Duodenal mucosa (tissue), 2 donors: ENCODE measurements at regions not wholly inside any gene's neighbourhood (a gene's known extent, or its start where the extent isn't known, plus 50 kb on each side); places are given as distances from the start of the nearest gene placed in this dataset.

Source experiments
- H3K27ac ChIP-seq: one replicate; pipeline ENCODE4 v1.7.0; 2013; ENCODE audit warnings: low read depth, low read length
- H3K27me3 ChIP-seq, 2 donors: one replicate each; pipeline ENCODE4 v1.7.0; 2013; ENCODE audit warnings: low read length in 2 of 2, control low read depth in 1 of 2; ENCODE audit not compliant: insufficient read depth in 2 of 2, control insufficient read depth in 1 of 2
- H3K36me3 ChIP-seq, 2 donors: one replicate each; pipeline ENCODE4 v1.7.0; 2013; ENCODE audit warnings: low read length in 2 of 2, control low read depth in 1 of 2; ENCODE audit not compliant: insufficient read depth in 2 of 2, control insufficient read depth in 1 of 2
- H3K4me1 ChIP-seq, 2 donors: one replicate each; pipeline ENCODE4 v1.7.0; 2013; ENCODE audit warnings: low read length in 2 of 2, control low read depth in 1 of 2; ENCODE audit not compliant: insufficient read depth in 2 of 2, control insufficient read depth in 1 of 2
- H3K4me3 ChIP-seq, 2 donors: one replicate each; pipeline ENCODE4 v1.7.0; 2013; ENCODE audit warnings: low read length in 2 of 2, low read depth in 1 of 2
- H3K9ac ChIP-seq, 2 donors: one replicate each; pipeline ENCODE4 v1.7.0; 2013; ENCODE audit warnings: low read length in 2 of 2, low read depth in 1 of 2
- H3K9me3 ChIP-seq, 2 donors: one replicate each; pipeline ENCODE4 v1.7.0; 2013; ENCODE audit warnings: low read length in 2 of 2, control low read depth in 1 of 2; ENCODE audit not compliant: control insufficient read depth in 1 of 2

GRCh38 chr14:42123526-42123925 lies 516.9 kb downstream of the LRFN5 start:
- no peak overlapping the region for H3K27ac ChIP-seq
- H3K4me1 ChIP-seq, result no peaks in the 10 kb centered on the region
- H3K36me3 ChIP-seq, result no peaks in the 10 kb centered on the region
- peaks cover 0 to 5% of the 10 kb centered on the region in 2 donors for H3K9me3 ChIP-seq
- H3K4me3 ChIP-seq, result no peak overlapping the region
- no peaks in the 10 kb centered on the region for H3K27me3 ChIP-seq
- H3K9ac ChIP-seq, result no peak overlapping the region

GRCh38 chr14:42113358-42114069 lies 506.8 kb downstream of the LRFN5 start:
- H3K27me3 ChIP-seq, result no peaks in the 10 kb centered on the region
- no peaks in the 10 kb centered on the region for H3K36me3 ChIP-seq
- H3K4me3 ChIP-seq, result no peak overlapping the region
- no peaks in the 10 kb centered on the region for H3K4me1 ChIP-seq
- H3K27ac ChIP-seq, result no peak overlapping the region
- no peak overlapping the region for H3K9ac ChIP-seq
- H3K9me3 ChIP-seq, result peaks cover 18 to 20% of the 10 kb centered on the region in 2 donors

- no peaks in the 10 kb centered on the region for H3K36me3 ChIP-seq
- H3K27me3 ChIP-seq, result no peaks in the 10 kb centered on the region
- peaks cover 18 to 20% of the 10 kb centered on the region in 2 donors for H3K9me3 ChIP-seq
- H3K4me1 ChIP-seq, result no peaks in the 10 kb centered on the region
- H3K9ac ChIP-seq, result no peak overlapping the region
- H3K4me3 ChIP-seq, result no peak overlapping the region
- H3K27ac ChIP-seq, result no peak overlapping the region
These were observed 505.4 kb downstream of the LRFN5 start for GRCh38 chr14:42112108-42112507.

DNA sequence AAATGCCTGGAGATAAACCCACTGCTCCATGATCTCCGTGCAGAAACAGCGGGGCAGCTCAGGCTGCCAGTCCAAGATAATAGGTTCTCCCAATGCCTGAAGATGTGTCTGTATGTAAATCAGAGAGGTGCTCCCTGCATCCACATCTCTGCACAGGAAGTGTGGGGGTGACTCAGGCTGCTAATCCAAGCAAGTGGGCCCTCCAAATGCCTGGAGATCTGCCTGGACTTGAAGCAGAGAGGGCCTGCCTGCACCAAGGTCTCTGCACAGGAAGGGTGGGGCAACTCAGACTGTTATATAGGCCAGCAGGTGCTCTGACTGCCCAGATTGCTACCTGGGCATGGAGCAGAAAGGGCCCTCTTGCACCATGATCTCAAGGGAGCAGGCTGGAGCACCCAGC lies 504.7 kb downstream of the LRFN5 start:
- Histone ChIP-seq H3K4me1 (no peaks in the 10 kb centered on the region), H3K27me3 (no peaks in the 10 kb centered on the region), H3K36me3 (no peaks in the 10 kb centered on the region), H3K9ac (no peak overlapping the region), H3K4me3 (no peak overlapping the region), H3K9me3 (peaks cover 18 to 20% of the 10 kb centered on the region in 2 donors), H3K27ac (no peak overlapping the region)

- Histone ChIP-seq H3K4me1 (no peaks in the 10 kb centered on the region), H3K9me3 (peaks cover 18 to 20% of the 10 kb centered on the region in 2 donors), H3K27ac (no peak overlapping the region), H3K9ac (no peak overlapping the region), H3K4me3 (no peak overlapping the region), H3K36me3 (no peaks in the 10 kb centered on the region), H3K27me3 (no peaks in the 10 kb centered on the region)
These were observed 503.5 kb downstream of the LRFN5 start for GRCh38 chr14:42110167-42110566.

DNA sequence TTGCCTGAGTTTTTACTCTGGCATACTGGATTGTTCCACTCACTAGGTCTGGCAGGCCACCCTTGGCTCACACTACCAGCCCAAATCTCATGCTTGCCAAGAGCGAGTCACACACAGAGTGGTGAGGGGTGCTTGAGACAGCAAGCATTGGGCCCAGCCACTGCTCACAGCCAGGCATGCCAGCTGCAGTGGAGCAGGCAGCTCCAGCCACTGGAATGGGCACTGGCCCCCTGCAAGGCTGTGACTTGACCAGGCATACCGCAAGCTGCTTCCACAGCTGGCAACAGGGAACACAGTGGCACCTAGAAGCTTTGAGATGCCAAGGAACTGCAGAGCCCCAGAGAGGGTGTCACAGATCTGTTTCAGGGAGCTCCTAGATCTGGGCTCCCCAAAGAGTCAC lies 488.5 kb downstream of the LRFN5 start:
- no peak overlapping the region for H3K9ac ChIP-seq
- peaks cover 5 to 15% of the 10 kb centered on the region in 2 donors for H3K9me3 ChIP-seq
- no peak overlapping the region for H3K4me3 ChIP-seq
- H3K27ac ChIP-seq, result no peak overlapping the region
- no peaks in the 10 kb centered on the region for H3K4me1 ChIP-seq
- no peaks in the 10 kb centered on the region for H3K27me3 ChIP-seq
- H3K36me3 ChIP-seq, result no peaks in the 10 kb centered on the region

- H3K9me3 ChIP-seq, result peaks cover 2 to 12% of the 10 kb centered on the region in 2 donors
- no peaks in the 10 kb centered on the region for H3K36me3 ChIP-seq
- no peaks in the 10 kb centered on the region for H3K4me1 ChIP-seq
- H3K9ac ChIP-seq, result no peak overlapping the region
- no peak overlapping the region for H3K4me3 ChIP-seq
- H3K27me3 ChIP-seq, result no peaks in the 10 kb centered on the region
- H3K27ac ChIP-seq, result no peak overlapping the region
These were observed 483.4 kb downstream of the LRFN5 start for GRCh38 chr14:42090122-42090521.

DNA sequence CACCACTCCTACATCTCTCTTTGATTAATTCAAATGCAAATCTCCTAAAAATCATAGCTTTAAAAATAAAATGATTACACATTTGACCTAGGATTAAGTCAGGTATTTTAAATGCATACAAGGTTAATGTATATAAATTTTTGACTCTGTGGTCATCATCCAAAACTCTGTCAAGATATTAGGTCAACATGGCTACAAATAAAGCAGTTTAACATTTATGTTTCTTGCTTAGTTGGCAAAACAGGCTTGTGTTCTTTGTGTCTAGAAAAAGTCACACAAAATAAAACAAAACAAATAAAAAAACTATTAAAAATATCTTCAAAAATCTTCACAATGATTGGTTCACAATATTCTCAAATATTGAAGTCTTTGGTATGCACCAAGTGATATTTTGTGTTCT lies 473.2 kb downstream of the LRFN5 start:
- Histone ChIP-seq H3K27ac (no peak overlapping the region), H3K36me3 (no peaks in the 10 kb centered on the region), H3K4me3 (no peak overlapping the region), H3K9ac (no peak overlapping the region), H3K9me3 (no peaks in the 10 kb centered on the region), H3K27me3 (no peaks in the 10 kb centered on the region), H3K4me1 (no peaks in the 10 kb centered on the region)

- Histone ChIP-seq H3K4me3 (no peak overlapping the region), H3K27me3 (no peaks in the 10 kb centered on the region), H3K9me3 (no peaks in the 10 kb centered on the region), H3K9ac (no peak overlapping the region), H3K4me1 (no peaks in the 10 kb centered on the region), H3K36me3 (no peaks in the 10 kb centered on the region), H3K27ac (no peak overlapping the region)
These were observed 471.7 kb downstream of the LRFN5 start for GRCh38 chr14:42078345-42078744.

DNA sequence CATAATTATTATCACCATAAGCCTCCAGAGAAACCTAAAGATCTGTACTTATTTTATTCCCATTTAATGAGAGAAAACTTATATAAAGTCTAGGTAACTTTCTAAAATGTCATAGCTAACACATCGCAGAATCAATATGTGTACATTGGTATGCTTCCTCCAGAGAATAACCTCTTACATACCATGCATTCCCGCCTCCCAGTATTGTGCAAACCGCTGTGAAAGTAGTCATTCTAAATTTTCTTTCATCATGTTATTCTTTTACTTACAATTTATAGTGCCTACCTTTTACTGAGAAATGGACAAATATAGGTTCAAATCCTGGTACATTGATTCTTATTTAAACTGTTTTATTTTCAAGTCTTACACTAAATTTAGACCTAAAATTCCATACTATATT lies 463.4 kb downstream of the LRFN5 start:
- Histone ChIP-seq H3K36me3 (no peaks in the 10 kb centered on the region), H3K4me3 (no peak overlapping the region), H3K4me1 (no peaks in the 10 kb centered on the region), H3K27me3 (no peaks in the 10 kb centered on the region), H3K9ac (no peak overlapping the region), H3K9me3 (peaks cover 3 to 10% of the 10 kb centered on the region in 2 donors), H3K27ac (no peak overlapping the region)
